Stomach (tissue), 4 donors: ENCODE measurements at regions not wholly inside any gene's neighbourhood (a gene's known extent, or its start where the extent isn't known, plus 50 kb on each side); places are given as distances from the start of the nearest gene placed in this dataset.

Experiments used
- CTCF ChIP-seq, 7 experiments: fragments of 450-650 bp in 4 of 7; fragments of 200-600 bp in 3 of 7; sonication (generic) in 3 of 7; IDR thresholded peaks; one replicate each; pipeline ENCODE4 v1.5.1; 2016 to 2019; ENCODE audit warnings: antibody characterized with exemption in 7 of 7, control low read depth in 2 of 7, mild to moderate bottlenecking in 1 of 7
- POLR2AphosphoS5 ChIP-seq, 3 donors: sonication (generic); formaldehyde crosslinking; IDR thresholded peaks; one replicate each; pipeline ENCODE4 v1.6.1; 2016; ENCODE audit warnings: antibody characterized with exemption in 3 of 3

GRCh38 chr3:110756705-110757104 is 314.9 kb upstream of the NECTIN3 start:
- TF ChIP-seq CTCF (IDR thresholded peaks at IDR 0.05) (no peak), POLR2AphosphoS5 (IDR thresholded peaks at IDR 0.05) (no peak)
